ENCODE measurements at regions not wholly inside any gene's neighbourhood (a gene's known extent, or its start where the extent isn't known, plus 50 kb on each side); places are given as distances from the start of the nearest gene placed in this dataset.

- TF ChIP-seq CTCF (conservative IDR thresholded peaks at IDR 0.05; ENCODE audit: low read depth in 2 of 2) (no peak), POLR2AphosphoS5 (IDR thresholded peaks at IDR 0.05; ENCODE audit: low read depth) (no peak), EZH2 (IDR thresholded peaks at IDR 0.05; ENCODE audit: low read depth, unreplicated experiment) (no peak), EZH2phosphoT487 (IDR thresholded peaks at IDR 0.05; ENCODE audit: unreplicated experiment) (no peak), NANOG (IDR thresholded peaks at IDR 0.05; ENCODE audit: borderline replicate concordance) (no peak), ZNF114 (CRISPR knock-in tag; IDR thresholded peaks at IDR 0.05) (no peak), CREB1 (CRISPR knock-in tag; IDR thresholded peaks at IDR 0.05; ENCODE audit: low read depth) (no peak), ZNF331 (CRISPR knock-in tag; IDR thresholded peaks at IDR 0.05; ENCODE audit: low read depth) (no peak), STAT1 (IDR thresholded peaks at IDR 0.05; ENCODE audit: unreplicated experiment) (no peak)
- TF ChIP-seq, protein P1, sequence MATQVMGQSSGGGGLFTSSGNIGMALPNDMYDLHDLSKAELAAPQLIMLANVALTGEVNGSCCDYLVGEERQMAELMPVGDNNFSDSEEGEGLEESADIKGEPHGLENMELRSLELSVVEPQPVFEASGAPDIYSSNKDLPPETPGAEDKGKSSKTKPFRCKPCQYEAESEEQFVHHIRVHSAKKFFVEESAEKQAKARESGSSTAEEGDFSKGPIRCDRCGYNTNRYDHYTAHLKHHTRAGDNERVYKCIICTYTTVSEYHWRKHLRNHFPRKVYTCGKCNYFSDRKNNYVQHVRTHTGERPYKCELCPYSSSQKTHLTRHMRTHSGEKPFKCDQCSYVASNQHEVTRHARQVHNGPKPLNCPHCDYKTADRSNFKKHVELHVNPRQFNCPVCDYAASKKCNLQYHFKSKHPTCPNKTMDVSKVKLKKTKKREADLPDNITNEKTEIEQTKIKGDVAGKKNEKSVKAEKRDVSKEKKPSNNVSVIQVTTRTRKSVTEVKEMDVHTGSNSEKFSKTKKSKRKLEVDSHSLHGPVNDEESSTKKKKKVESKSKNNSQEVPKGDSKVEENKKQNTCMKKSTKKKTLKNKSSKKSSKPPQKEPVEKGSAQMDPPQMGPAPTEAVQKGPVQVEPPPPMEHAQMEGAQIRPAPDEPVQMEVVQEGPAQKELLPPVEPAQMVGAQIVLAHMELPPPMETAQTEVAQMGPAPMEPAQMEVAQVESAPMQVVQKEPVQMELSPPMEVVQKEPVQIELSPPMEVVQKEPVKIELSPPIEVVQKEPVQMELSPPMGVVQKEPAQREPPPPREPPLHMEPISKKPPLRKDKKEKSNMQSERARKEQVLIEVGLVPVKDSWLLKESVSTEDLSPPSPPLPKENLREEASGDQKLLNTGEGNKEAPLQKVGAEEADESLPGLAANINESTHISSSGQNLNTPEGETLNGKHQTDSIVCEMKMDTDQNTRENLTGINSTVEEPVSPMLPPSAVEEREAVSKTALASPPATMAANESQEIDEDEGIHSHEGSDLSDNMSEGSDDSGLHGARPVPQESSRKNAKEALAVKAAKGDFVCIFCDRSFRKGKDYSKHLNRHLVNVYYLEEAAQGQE (IDR thresholded peaks at IDR 0.05; ENCODE audit: unreplicated experiment): no peak
- TF ChIP-seq, protein P2, sequence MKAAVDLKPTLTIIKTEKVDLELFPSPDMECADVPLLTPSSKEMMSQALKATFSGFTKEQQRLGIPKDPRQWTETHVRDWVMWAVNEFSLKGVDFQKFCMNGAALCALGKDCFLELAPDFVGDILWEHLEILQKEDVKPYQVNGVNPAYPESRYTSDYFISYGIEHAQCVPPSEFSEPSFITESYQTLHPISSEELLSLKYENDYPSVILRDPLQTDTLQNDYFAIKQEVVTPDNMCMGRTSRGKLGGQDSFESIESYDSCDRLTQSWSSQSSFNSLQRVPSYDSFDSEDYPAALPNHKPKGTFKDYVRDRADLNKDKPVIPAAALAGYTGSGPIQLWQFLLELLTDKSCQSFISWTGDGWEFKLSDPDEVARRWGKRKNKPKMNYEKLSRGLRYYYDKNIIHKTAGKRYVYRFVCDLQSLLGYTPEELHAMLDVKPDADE (IDR thresholded peaks at IDR 0.05): no peak
Measured at GRCh38 chr12:111202237-111202915, 166.5 kb downstream of the PHETA1 start.
